ENCODE measurements at regions not wholly inside any gene's neighbourhood (a gene's known extent, or its start where the extent isn't known, plus 50 kb on each side); places are given as distances from the start of the nearest gene placed in this dataset.

- DNase-seq, result no peak
- no peaks in the 10 kb centered on the region for H3F3A ChIP-seq (ENCODE audit: insufficient read depth)
- in situ Hi-C loops (cut with MboI), result no loop called here
- H2AFZ ChIP-seq, result no peak overlapping the region
- no peaks in the 10 kb centered on the region for H3K4me1 ChIP-seq (ENCODE audit: insufficient read depth)
- no peaks in the 10 kb centered on the region for H3K36me3 ChIP-seq (ENCODE audit: low read depth)
- no peaks in the 10 kb centered on the region for H3K9me3 ChIP-seq (ENCODE audit: low read depth)
- no peak for TF ChIP-seq EZH2phosphoT487 (IDR thresholded peaks at IDR 0.05; ENCODE audit: insufficient read depth, low read depth)
- no peak for TF ChIP-seq EZH2 (IDR thresholded peaks at IDR 0.05; ENCODE audit: insufficient read depth, poor library complexity, severe bottlenecking)
- H3K9me2 ChIP-seq (ENCODE audit: insufficient read depth), result no peaks in the 10 kb centered on the region
- H3K4me3 ChIP-seq, result no peak overlapping the region
- H3K9ac ChIP-seq, result no peak overlapping the region
- H3K27ac ChIP-seq, result no peak overlapping the region
- no peaks in the 10 kb centered on the region for H3K79me2 ChIP-seq (ENCODE audit: insufficient read depth)
- 62 to 64% methylated on average over 6 of the region's 6 CpGs for WGBS, 2 experiments (ENCODE audit: low coverage in 1 of 2, low lambda C conversion rate in 2 of 2, missing lambda C conversion rate in 2 of 2)
- H3K4me2 ChIP-seq (ENCODE audit: unreplicated experiment), result no peak overlapping the region
- no peaks in the 10 kb centered on the region for H3K27me3 ChIP-seq (replicated peaks; ENCODE audit: insufficient read depth)
- no peaks in the 10 kb centered on the region for H4K20me1 ChIP-seq (ENCODE audit: insufficient read depth)
Measured at GRCh38 chr5:119814655-119815054, 185.3 kb downstream of the FAM170A start.

GRCh38 chr5:119816055-119816454 lies 186.7 kb downstream of the FAM170A start:
- in situ Hi-C loops (cut with MboI), result no loop called here

GRCh38 chr5:119820016-119820415 lies 190.7 kb downstream of the FAM170A start:
- H3K79me2 ChIP-seq (ENCODE audit: insufficient read depth), result no peaks in the 10 kb centered on the region
- no peak for DNase-seq
- H3K9ac ChIP-seq, result no peak overlapping the region
- H3K27me3 ChIP-seq (replicated peaks; ENCODE audit: insufficient read depth), result no peaks in the 10 kb centered on the region
- no peaks in the 10 kb centered on the region for H4K20me1 ChIP-seq (ENCODE audit: insufficient read depth)
- H3K36me3 ChIP-seq (ENCODE audit: low read depth), result no peaks in the 10 kb centered on the region
- no peaks in the 10 kb centered on the region for H3K9me3 ChIP-seq (ENCODE audit: low read depth)
- in situ Hi-C loops (cut with MboI), result no loop called here
- WGBS, 2 experiments (ENCODE audit: low coverage in 1 of 2, low lambda C conversion rate in 2 of 2, missing lambda C conversion rate in 2 of 2), result 32 to 36% methylated on average over 1 of the region's 1 CpG
- no peak overlapping the region for H3K4me2 ChIP-seq (ENCODE audit: unreplicated experiment)
- no peak overlapping the region for H3K4me3 ChIP-seq
- no peaks in the 10 kb centered on the region for H3K4me1 ChIP-seq (ENCODE audit: insufficient read depth)
- no peak overlapping the region for H2AFZ ChIP-seq
- H3F3A ChIP-seq (ENCODE audit: insufficient read depth), result no peaks in the 10 kb centered on the region
- TF ChIP-seq EZH2 (IDR thresholded peaks at IDR 0.05; ENCODE audit: insufficient read depth, poor library complexity, severe bottlenecking) (no peak), EZH2phosphoT487 (IDR thresholded peaks at IDR 0.05; ENCODE audit: insufficient read depth, low read depth) (no peak)
- no peaks in the 10 kb centered on the region for H3K9me2 ChIP-seq (ENCODE audit: insufficient read depth)
- H3K27ac ChIP-seq, result no peak overlapping the region

More at GRCh38 chr5:119816055-119816454, 186.7 kb downstream of the FAM170A start:
- Histone ChIP-seq H4K20me1 (ENCODE audit: insufficient read depth) (no peaks in the 10 kb centered on the region), H3K36me3 (ENCODE audit: low read depth) (no peaks in the 10 kb centered on the region), H3K27ac (no peak overlapping the region), H3K4me1 (ENCODE audit: insufficient read depth) (no peaks in the 10 kb centered on the region), H2AFZ (no peak overlapping the region), H3K9me3 (ENCODE audit: low read depth) (no peaks in the 10 kb centered on the region), H3K79me2 (ENCODE audit: insufficient read depth) (no peaks in the 10 kb centered on the region), H3K9me2 (ENCODE audit: insufficient read depth) (no peaks in the 10 kb centered on the region), H3K9ac (no peak overlapping the region), H3K4me2 (ENCODE audit: unreplicated experiment) (no peak overlapping the region), H3F3A (ENCODE audit: insufficient read depth) (no peaks in the 10 kb centered on the region), H3K27me3 (replicated peaks; ENCODE audit: insufficient read depth) (no peaks in the 10 kb centered on the region), H3K4me3 (no peak overlapping the region)
- no peak for DNase-seq
- TF ChIP-seq EZH2phosphoT487 (IDR thresholded peaks at IDR 0.05; ENCODE audit: insufficient read depth, low read depth), result no peak
- TF ChIP-seq EZH2 (IDR thresholded peaks at IDR 0.05; ENCODE audit: insufficient read depth, poor library complexity, severe bottlenecking), result no peak

- H3K27ac ChIP-seq, result no peak overlapping the region
- TF ChIP-seq EZH2 (IDR thresholded peaks at IDR 0.05; ENCODE audit: insufficient read depth, poor library complexity, severe bottlenecking) (no peak), EZH2phosphoT487 (IDR thresholded peaks at IDR 0.05; ENCODE audit: insufficient read depth, low read depth) (no peak)
- no peaks in the 10 kb centered on the region for H3K9me3 ChIP-seq (ENCODE audit: low read depth)
- no peaks in the 10 kb centered on the region for H3K4me1 ChIP-seq (ENCODE audit: insufficient read depth)
- no peak overlapping the region for H3K9ac ChIP-seq
- no peak overlapping the region for H3K4me3 ChIP-seq
- no peaks in the 10 kb centered on the region for H3K9me2 ChIP-seq (ENCODE audit: insufficient read depth)
- no peaks in the 10 kb centered on the region for H3K36me3 ChIP-seq (ENCODE audit: low read depth)
- H3K27me3 ChIP-seq (replicated peaks; ENCODE audit: insufficient read depth), result no peaks in the 10 kb centered on the region
- no peak for DNase-seq
- H4K20me1 ChIP-seq (ENCODE audit: insufficient read depth), result no peaks in the 10 kb centered on the region
- in situ Hi-C loops (cut with MboI), result no loop called here
- no peak overlapping the region for H3K4me2 ChIP-seq (ENCODE audit: unreplicated experiment)
- H3K79me2 ChIP-seq (ENCODE audit: insufficient read depth), result no peaks in the 10 kb centered on the region
- 23 to 30% methylated on average over 2 of the region's 2 CpGs for WGBS, 2 experiments (ENCODE audit: low coverage in 1 of 2, low lambda C conversion rate in 2 of 2, missing lambda C conversion rate in 2 of 2)
- H3F3A ChIP-seq (ENCODE audit: insufficient read depth), result no peaks in the 10 kb centered on the region
- H2AFZ ChIP-seq, result no peak overlapping the region
Measured at GRCh38 chr5:119820608-119821007, 191.2 kb downstream of the FAM170A start.

GRCh38 chr5:119828541-119828940 lies 199.2 kb downstream of the FAM170A start:
- DNase-seq, result peak; percentile 1
- WGBS, 2 experiments (ENCODE audit: low coverage in 1 of 2, low lambda C conversion rate in 2 of 2, missing lambda C conversion rate in 2 of 2), result 31 to 38% methylated on average over 3 of the region's 3 CpGs

More at GRCh38 chr5:119828541-119828940, 199.2 kb downstream of the FAM170A start:
- TF ChIP-seq EZH2 (IDR thresholded peaks at IDR 0.05; ENCODE audit: insufficient read depth, poor library complexity, severe bottlenecking) (no peak), EZH2phosphoT487 (IDR thresholded peaks at IDR 0.05; ENCODE audit: insufficient read depth, low read depth) (no peak)
- Histone ChIP-seq H3K4me3 (no peak overlapping the region), H3K9me2 (ENCODE audit: insufficient read depth) (no peaks in the 10 kb centered on the region), H3K4me1 (ENCODE audit: insufficient read depth) (no peaks in the 10 kb centered on the region), H3K27me3 (replicated peaks; ENCODE audit: insufficient read depth) (no peaks in the 10 kb centered on the region), H3K36me3 (ENCODE audit: low read depth) (no peaks in the 10 kb centered on the region), H3F3A (ENCODE audit: insufficient read depth) (no peaks in the 10 kb centered on the region), H2AFZ (no peak overlapping the region), H3K27ac (no peak overlapping the region), H3K79me2 (ENCODE audit: insufficient read depth) (no peaks in the 10 kb centered on the region), H4K20me1 (ENCODE audit: insufficient read depth) (no peaks in the 10 kb centered on the region), H3K9ac (no peak overlapping the region), H3K4me2 (ENCODE audit: unreplicated experiment) (no peak overlapping the region), H3K9me3 (ENCODE audit: low read depth) (no peaks in the 10 kb centered on the region)
- in situ Hi-C loops (cut with MboI), result no loop called here

All from GM23248 (cell line).